BLaER1 (cell line): ENCODE measurements at regions not wholly inside any gene's neighbourhood (a gene's known extent, or its start where the extent isn't known, plus 50 kb on each side); places are given as distances from the start of the nearest gene placed in this dataset.
"Not testable (repeated sequence)": the region's sequence is repeated elsewhere in the genome, so short reads cannot be mapped to it uniquely, and the experiment has no call there.

Experiments
- H3K27ac ChIP-seq: shearing (Covaris generic); formaldehyde crosslinking; 2 replicates; pipeline ENCODE4 v1.8.1; 2022
- H3K27me3 ChIP-seq: shearing (Covaris generic); formaldehyde crosslinking; 2 replicates; pipeline ENCODE4 v1.8.1; 2022
- H3K36me3 ChIP-seq: shearing (Covaris generic); formaldehyde crosslinking; 2 replicates; pipeline ENCODE4 v1.8.1; 2022
- H3K4me1 ChIP-seq: shearing (Covaris generic); formaldehyde crosslinking; 2 replicates; pipeline ENCODE4 v1.8.1; 2022
- H3K4me2 ChIP-seq: shearing (Covaris generic); formaldehyde crosslinking; 2 replicates; pipeline ENCODE4 v1.8.1; 2022
- H3K4me3 ChIP-seq: shearing (Covaris generic); formaldehyde crosslinking; 2 replicates; pipeline ENCODE4 v1.8.1; 2022
- H3K9ac ChIP-seq: shearing (Covaris generic); formaldehyde crosslinking; 2 replicates; pipeline ENCODE4 v1.8.1; 2022
- H3K9me3 ChIP-seq: shearing (Covaris generic); formaldehyde crosslinking; 2 replicates; pipeline ENCODE4 v1.8.1; 2022
- H4K20me1 ChIP-seq: shearing (Covaris generic); formaldehyde crosslinking; 2 replicates; pipeline ENCODE4 v1.8.1; 2022
- Cebpa-rat ChIP-seq: shearing (Covaris generic); IDR thresholded peaks from 2 replicates; pipeline ENCODE4 v1.8.1; 2022

DNA sequence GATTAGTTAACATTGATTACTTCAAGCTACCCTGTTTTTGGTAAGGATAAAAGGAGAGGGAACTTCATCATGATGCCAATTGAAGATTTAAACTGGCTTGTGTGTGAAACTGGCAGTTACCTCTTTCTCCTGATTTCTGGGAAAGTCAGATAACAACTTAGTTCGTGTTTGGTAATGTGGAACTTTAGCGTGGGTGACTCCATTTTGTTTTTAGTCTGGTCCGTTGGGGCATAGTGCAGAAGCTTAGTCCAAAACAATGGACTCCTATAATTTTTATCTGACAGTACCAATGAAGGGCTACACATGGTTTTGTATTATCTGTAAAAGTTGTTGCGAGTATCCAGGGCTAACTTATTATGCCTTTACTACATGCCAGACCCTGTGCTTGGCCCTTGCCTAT lies 294.9 kb downstream of the GUCY2F start:
- no peaks in the 10 kb centered on the region for H3K36me3 ChIP-seq
- no peak overlapping the region for H3K4me3 ChIP-seq
- no peak overlapping the region for H3K9ac ChIP-seq
- no peak overlapping the region for H3K4me2 ChIP-seq
- H3K9me3 ChIP-seq, result no peaks in the 10 kb centered on the region
- TF ChIP-seq Cebpa-rat, result no peak
- H3K27me3 ChIP-seq, result peaks cover 83% of the 10 kb centered on the region
- H3K27ac ChIP-seq, result no peak overlapping the region
- no peaks in the 10 kb centered on the region for H4K20me1 ChIP-seq
- H3K4me1 ChIP-seq, result no peaks in the 10 kb centered on the region

GRCh38 chrX:109184506-109185139 lies 297.3 kb downstream of the GUCY2F start:
- Histone ChIP-seq H3K27me3 (peaks cover 69% of the 10 kb centered on the region), H3K4me3 (no peak overlapping the region), H4K20me1 (no peaks in the 10 kb centered on the region), H3K9ac (no peak overlapping the region), H3K36me3 (no peaks in the 10 kb centered on the region), H3K27ac (no peak overlapping the region), H3K4me2 (no peak overlapping the region), H3K9me3 (no peaks in the 10 kb centered on the region), H3K4me1 (no peaks in the 10 kb centered on the region)
- TF ChIP-seq Cebpa-rat, result no peak

- peaks cover 9% of the 10 kb centered on the region; the same call in 1 of the 2 replicates for H3K9me3 ChIP-seq
- H3K27me3 ChIP-seq, result peaks cover 44% of the 10 kb centered on the region
- no peaks in the 10 kb centered on the region for H3K4me1 ChIP-seq
- no peaks in the 10 kb centered on the region for H4K20me1 ChIP-seq
- no peak overlapping the region for H3K4me3 ChIP-seq
- no peak overlapping the region for H3K27ac ChIP-seq
- H3K9ac ChIP-seq, result no peak overlapping the region
- no peaks in the 10 kb centered on the region for H3K36me3 ChIP-seq
- TF ChIP-seq Cebpa-rat, result no peak
- no peak overlapping the region for H3K4me2 ChIP-seq
Observed at GRCh38 chrX:109172091-109172602, 309.7 kb downstream of the GUCY2F start.

GRCh38 chrX:109155161-109155560 lies 326.7 kb downstream of the GUCY2F start:
- Histone ChIP-seq H3K27ac (no peak overlapping the region), H3K36me3 (no peaks in the 10 kb centered on the region), H3K4me3 (no peak overlapping the region), H4K20me1 (no peaks in the 10 kb centered on the region), H3K9me3 (peaks cover 25% of the 10 kb centered on the region), H3K9ac (no peak overlapping the region), H3K4me2 (no peak overlapping the region), H3K27me3 (peaks cover 27% of the 10 kb centered on the region), H3K4me1 (no peaks in the 10 kb centered on the region)
- TF ChIP-seq Cebpa-rat, result no peak

DNA sequence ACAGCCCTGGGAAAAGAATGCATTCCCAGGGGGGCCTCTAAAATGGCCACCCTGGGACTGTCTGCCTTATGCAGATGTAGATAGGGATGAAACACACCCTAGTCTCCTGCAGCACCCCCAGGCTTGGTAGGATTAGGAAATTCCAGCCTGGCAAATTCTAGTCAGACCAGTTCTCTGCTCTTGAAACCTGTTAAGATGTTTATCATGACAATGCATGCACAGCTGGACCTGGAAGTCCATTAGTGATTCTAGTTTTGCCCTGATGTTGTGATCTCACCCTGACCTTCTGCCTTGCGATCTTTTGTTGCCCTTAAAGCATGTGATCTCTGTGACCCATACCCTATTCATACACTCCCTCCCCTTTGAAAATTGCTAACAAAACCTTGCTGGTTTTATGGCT lies 337.7 kb downstream of the GUCY2F start:
- Histone ChIP-seq H3K27me3 (peaks cover 30% of the 10 kb centered on the region; the same call in 1 of the 2 replicates), H3K9me3 (peaks cover 19% of the 10 kb centered on the region)
- not testable (repeated sequence) for H4K20me1 ChIP-seq, H3K9ac ChIP-seq, H3K4me1 ChIP-seq, H3K27ac ChIP-seq, H3K4me3 ChIP-seq, H3K36me3 ChIP-seq, H3K4me2 ChIP-seq

DNA sequence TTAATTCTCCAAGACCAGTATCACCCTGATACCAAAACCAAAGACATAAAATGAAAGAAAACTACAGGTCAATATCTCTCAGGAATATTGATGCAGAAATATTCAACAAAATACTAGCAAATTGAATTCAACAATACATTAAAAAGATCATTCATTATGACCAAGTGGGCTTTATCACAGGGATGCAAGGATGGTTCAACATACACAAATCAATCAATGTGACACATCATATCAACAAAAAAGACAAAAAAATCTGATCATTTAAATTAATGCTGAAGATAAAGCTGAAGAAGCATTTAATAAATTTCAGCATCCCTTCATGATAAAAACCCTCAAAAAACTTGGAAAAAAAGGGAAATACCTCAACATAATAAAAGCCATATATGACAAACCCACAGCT lies 341.4 kb downstream of the GUCY2F start:
- Histone ChIP-seq H3K27ac (no peak overlapping the region), H3K4me3 (no peak overlapping the region)

GRCh38 chrX:109134777-109135176 lies 347.1 kb downstream of the GUCY2F start:
- no peak overlapping the region for H3K9ac ChIP-seq
- no peaks in the 10 kb centered on the region for H4K20me1 ChIP-seq
- no peak overlapping the region for H3K4me3 ChIP-seq
- H3K27ac ChIP-seq, result no peak overlapping the region
- H3K9me3 ChIP-seq, result peaks cover 11% of the 10 kb centered on the region
- peaks cover 24% of the 10 kb centered on the region for H3K27me3 ChIP-seq
- H3K4me1 ChIP-seq, result no peaks in the 10 kb centered on the region
- no peaks in the 10 kb centered on the region for H3K36me3 ChIP-seq
- no peak overlapping the region for H3K4me2 ChIP-seq
- no peak for TF ChIP-seq Cebpa-rat

More for the DNA sequence above, 341.4 kb downstream of the GUCY2F start:
- Histone ChIP-seq H3K4me2 (no peak overlapping the region), H3K27me3 (peaks cover 19% of the 10 kb centered on the region; the same call in 1 of the 2 replicates), H3K36me3 (no peaks in the 10 kb centered on the region), H3K4me1 (no peaks in the 10 kb centered on the region), H4K20me1 (no peaks in the 10 kb centered on the region), H3K9me3 (peaks cover 19% of the 10 kb centered on the region), H3K9ac (no peak overlapping the region)
- no peak for TF ChIP-seq Cebpa-rat

DNA sequence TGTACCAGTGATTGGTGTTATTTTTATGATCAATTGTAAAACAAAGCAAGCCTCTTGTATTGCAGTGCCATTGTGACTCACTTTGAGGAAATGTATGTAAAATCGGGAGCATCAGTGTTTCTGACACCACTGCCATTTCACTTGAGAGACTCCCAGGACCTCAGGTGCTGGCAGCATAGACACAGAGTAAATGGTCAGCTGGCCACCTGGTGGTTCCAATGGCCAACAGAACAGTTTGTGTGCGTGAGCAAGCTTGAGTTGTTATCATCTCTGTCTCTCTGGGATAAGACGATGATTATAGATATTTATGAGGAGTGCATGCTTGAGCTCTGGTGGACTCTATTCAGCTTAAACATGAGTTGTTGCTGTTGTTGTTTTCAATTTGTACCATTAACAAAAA lies 356.6 kb downstream of the GUCY2F start:
- no peak for TF ChIP-seq Cebpa-rat
- no peak overlapping the region for H3K4me3 ChIP-seq
- no peak overlapping the region for H3K9ac ChIP-seq
- no peak overlapping the region for H3K27ac ChIP-seq
- H3K36me3 ChIP-seq, result no peaks in the 10 kb centered on the region
- no peaks in the 10 kb centered on the region for H3K4me1 ChIP-seq
- H3K9me3 ChIP-seq, result 0 out of 2 replicates have a peak, but pooled peaks cover 4% of the 10 kb centered on the region
- H3K4me2 ChIP-seq, result no peak overlapping the region
- H4K20me1 ChIP-seq, result no peaks in the 10 kb centered on the region
- H3K27me3 ChIP-seq, result peaks cover 31% of the 10 kb centered on the region

- Histone ChIP-seq H3K4me2 (no peak overlapping the region), H3K27me3 (peaks cover 21% of the 10 kb centered on the region; the same call in 1 of the 2 replicates), H3K36me3 (no peaks in the 10 kb centered on the region), H3K4me1 (no peaks in the 10 kb centered on the region), H3K9me3 (peaks cover 8% of the 10 kb centered on the region), H3K4me3 (no peak overlapping the region), H4K20me1 (no peaks in the 10 kb centered on the region), H3K27ac (no peak overlapping the region), H3K9ac (no peak overlapping the region)
- no peak for TF ChIP-seq Cebpa-rat
Observed at GRCh38 chrX:109089359-109089758, 353.0 kb upstream of the IRS4 start.

DNA sequence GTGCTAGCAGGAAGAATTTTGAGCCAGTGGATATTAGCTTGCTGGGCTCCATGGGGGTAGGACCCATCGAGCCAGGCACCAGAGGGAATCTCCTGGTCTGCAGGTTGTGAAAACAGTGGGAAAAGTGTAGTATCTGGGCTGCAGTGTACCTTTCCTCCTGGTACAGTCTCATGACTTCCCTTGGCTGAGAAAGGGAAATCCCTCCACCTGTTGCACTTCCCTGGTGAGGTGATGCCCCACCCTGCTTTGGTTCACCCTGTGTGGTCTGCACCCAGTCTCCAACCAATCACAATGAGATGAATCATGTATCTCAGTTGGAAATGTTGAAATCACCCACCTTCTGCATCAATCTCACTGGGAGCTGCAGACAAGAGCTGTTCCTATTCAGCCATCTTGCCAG lies 341.4 kb upstream of the IRS4 start:
- no peaks in the 10 kb centered on the region for H3K4me1 ChIP-seq
- no peak overlapping the region for H3K9ac ChIP-seq
- peaks cover 12% of the 10 kb centered on the region for H3K27me3 ChIP-seq
- H3K9me3 ChIP-seq, result no peaks in the 10 kb centered on the region
- no peak overlapping the region for H3K4me3 ChIP-seq
- H3K36me3 ChIP-seq, result no peaks in the 10 kb centered on the region
- TF ChIP-seq Cebpa-rat, result no peak
- H3K27ac ChIP-seq, result no peak overlapping the region
- no peak overlapping the region for H3K4me2 ChIP-seq
- H4K20me1 ChIP-seq, result no peaks in the 10 kb centered on the region

DNA sequence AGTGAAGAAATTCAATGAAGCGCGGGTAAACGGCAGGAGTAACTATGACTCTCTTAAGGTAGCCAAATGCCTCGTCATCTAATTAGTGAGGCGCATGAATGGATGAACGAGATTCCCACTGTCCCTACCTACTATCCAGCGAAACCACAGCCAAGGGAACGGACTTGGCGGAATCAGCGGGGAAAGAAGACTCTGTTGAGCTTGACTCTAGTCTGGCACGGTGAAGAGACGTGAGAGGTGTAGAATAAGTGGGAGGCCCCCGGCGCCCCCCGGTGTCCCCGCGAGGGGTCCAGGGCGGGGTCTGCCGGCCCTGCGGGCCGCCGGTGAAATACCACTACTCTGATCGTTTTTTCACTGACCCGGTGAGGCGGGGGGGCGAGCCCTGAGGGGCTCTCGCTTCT lies 317.8 kb upstream of the IRS4 start:
- not testable (repeated sequence) for H3K9ac ChIP-seq, H3K4me3 ChIP-seq, H3K9me3 ChIP-seq, H3K4me1 ChIP-seq, H3K27ac ChIP-seq, H3K36me3 ChIP-seq, H3K4me2 ChIP-seq, H4K20me1 ChIP-seq, H3K27me3 ChIP-seq
